NOMO-1 (cell line): ENCODE measurements at regions not wholly inside any gene's neighbourhood (a gene's known extent, or its start where the extent isn't known, plus 50 kb on each side); places are given as distances from the start of the nearest gene placed in this dataset.
A peak's percentile ranks its signal among the peaks of the same experiment; 100 is the strongest.

ENCODE experiments used
- DNase-seq, 2 experiments: peaks; one replicate each; lab custom pipeline; 2025; ENCODE audit not compliant: unreplicated experiment in 2 of 2; lab: John Stamatoyannopoulos, UW

DNA sequence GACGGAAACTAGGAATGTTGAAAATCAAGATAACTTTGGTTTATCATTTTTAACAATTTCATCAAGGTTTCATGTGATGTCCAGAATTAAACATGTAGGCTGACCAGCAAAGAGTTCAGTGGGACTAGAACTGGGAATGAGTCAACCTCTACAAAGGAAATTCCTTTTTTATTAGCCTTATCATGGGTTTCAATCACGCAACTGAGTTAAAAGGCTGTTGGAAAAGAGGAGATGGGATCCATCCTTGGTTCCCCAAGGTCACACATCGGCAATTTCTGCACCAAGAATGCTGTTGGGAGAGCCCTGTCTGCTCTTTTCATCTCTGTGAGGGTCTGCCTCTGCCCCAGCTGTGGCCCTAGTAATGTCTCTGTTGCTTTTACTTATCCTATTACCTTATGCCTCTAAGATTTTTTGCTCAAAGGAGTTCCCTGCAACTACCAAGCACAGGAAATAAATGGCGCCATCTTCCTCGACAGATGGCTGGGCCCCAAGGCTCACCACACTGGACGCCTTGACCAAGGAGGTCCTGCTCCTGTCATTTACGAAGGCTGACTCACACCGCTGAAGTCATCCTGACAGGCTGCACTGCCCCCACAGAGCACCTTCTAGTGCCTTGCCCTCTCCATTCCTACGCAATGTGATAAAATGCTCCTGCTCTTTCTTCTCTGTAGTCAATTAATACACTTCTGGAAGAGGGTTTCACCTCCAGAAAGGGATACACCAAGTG is 367.4 kb downstream of the GXYLT1 start:
- DNase-seq: no peak

DNA sequence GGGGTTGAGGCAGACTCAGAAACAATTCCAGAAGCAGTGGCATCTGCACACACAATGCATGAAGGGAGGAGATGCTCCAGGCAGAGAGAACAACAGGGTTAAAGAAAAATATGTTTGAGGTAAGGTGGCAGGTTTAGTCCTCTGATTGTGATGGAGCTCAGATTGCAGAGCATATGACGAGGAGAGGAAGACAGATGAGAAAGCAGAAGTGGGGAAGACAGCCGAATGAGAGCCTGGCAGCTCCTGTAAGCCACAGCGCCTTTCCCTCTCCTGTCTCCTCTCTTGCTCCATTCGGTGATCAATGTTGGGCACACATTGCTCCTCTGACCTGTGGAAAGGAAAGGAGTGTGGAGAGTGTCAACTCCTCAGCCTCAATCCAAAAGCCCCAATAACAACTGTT is 372.2 kb downstream of the GXYLT1 start:
- peak in 1 of 2 experiments; percentile 6 for DNase-seq

DNA sequence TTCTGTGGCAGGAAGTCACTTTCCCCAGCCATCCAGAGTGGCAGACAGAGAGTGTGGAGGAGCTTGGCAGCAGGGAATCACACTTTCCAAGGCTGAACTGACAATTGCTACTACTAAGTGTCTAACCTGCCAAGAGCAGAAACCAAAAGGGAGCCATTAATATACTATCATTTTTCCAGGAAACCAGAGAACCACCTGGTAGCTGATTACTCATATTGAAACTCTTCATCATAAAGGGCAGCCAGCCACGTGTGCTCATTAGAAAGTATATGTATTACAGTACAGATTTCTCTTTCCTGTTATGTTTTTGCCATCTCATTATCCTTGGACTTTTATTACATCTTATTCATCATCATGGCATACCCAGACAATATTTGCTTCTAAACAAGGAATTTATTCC is 374.9 kb downstream of the GXYLT1 start:
- no peak for DNase-seq

GRCh38 chr12:41768456-41768855 is 376.2 kb downstream of the GXYLT1 start:
- no peak for DNase-seq

DNA sequence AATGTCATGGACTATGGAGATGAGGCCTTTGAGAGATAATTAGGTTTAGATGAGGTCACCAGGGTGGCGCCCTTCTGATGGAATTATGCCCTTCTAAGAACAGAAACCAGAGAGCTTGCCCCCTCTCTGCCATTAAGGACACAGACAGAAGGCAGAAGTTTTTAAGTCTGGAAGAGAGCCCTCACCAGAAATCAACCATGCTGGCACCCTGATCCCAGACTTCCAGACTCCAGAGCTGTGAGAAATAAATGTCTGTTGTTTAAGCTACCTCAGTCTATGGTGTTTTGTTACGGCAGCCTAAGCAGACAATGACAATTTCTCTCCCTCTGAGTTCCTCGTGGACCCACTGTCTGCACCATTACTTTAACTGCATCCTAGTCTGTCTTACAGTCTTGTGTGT is 382.0 kb downstream of the GXYLT1 start:
- DNase-seq: no peak

DNA sequence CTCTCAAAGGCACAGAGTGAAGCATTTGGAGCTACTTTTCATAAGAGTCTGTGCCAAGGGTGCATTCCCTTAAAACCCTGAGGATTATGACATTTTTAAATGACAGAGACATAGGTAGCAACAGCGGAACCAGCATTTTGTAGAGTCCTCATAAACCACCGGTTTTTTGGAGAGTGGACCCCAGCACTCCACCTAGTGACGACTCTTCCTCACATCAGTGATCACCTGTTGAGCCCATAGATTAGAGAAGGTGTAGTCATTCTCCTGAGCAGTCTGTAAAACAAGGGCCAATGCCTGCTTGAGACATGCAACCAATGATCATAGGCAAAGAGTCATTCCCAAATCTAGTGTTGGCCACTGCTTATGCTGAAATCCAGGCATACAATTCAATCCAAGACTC is 399.1 kb downstream of the GXYLT1 start:
- DNase-seq: no peak

DNA sequence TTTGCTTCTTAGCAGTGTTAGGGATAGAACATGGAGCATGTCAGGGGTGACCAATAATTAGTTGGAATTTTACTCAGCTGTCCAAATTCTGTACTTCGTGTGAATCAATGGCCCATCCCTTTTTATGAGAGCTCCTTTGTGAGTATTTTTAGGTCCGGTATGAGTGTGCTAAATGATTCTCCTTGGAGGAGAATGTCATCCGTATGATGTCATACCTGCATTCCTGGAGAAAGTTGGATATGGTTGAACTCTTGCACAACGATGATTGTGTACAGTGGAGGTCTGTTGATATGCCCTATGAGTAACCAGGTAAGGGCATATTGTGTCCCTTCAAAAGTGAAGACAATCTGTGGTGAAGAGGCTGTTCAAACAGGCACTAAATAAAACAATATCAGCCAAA is 400.8 kb downstream of the GXYLT1 start:
- no peak for DNase-seq

DNA sequence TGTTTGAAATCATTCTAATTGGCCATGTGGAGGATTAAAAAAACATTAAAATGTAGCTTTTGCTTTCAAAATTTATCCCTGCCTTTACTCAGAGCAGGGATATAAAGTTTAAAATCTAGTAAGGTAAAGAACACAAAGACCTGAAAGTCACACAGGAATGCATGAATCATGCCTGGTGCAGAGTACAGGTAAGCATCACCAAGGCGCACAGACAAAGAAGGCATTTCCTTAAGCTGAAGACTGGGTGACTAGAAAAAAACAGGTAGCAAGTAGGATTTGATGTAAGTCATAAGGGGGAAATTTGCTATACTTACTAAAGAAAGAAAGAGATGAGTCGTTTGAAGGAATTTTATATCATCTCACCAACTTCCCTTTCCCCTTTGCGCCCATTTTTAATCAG is 405.6 kb downstream of the GXYLT1 start:
- no peak for DNase-seq

- no peak for DNase-seq
Observed at GRCh38 chr12:41737423-41737822, 407.3 kb downstream of the GXYLT1 start.

- no peak for DNase-seq
Observed at GRCh38 chr12:41736436-41736835, 408.2 kb downstream of the GXYLT1 start.

- DNase-seq: no peak
Observed at GRCh38 chr12:41731691-41732090, 413.0 kb downstream of the GXYLT1 start.

DNA sequence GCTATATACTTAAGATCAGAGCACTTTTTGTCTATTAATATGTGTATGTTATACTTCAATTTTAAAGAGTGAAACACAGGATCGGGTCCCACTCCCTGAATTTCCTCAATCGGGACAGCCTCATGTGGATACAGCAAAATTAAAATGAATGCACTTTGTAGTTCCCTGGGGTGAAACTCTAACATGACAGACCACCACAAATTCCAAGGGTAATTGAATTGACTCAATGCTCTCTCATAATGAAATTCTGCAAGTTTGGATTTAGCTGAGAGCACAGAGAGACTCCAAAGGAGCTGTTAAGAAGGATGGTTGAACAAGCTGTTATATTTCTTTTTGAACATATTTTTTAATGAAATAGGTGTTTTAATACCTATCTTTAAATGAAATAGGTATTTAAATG is 413.6 kb downstream of the GXYLT1 start:
- no peak for DNase-seq

DNA sequence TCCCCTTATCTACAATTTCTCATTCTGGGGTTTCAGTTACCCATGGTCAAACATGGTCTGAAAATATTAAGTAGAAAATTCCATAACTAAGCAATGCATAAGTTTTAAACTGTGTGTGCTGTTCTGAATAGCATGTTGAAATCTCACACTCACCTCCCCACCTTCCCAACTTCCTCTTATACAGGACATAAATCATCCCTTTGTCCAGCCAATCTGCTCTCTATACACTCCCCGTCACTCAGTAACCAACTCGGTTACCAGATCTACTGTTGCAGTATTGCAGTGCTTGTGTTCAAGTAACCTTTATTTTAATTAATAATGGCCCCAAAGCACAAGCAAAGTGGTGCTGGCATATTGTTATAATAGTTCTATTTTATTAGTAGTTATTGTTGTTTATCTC is 420.5 kb downstream of the GXYLT1 start:
- DNase-seq: peak; percentile 73 to 80

DNA sequence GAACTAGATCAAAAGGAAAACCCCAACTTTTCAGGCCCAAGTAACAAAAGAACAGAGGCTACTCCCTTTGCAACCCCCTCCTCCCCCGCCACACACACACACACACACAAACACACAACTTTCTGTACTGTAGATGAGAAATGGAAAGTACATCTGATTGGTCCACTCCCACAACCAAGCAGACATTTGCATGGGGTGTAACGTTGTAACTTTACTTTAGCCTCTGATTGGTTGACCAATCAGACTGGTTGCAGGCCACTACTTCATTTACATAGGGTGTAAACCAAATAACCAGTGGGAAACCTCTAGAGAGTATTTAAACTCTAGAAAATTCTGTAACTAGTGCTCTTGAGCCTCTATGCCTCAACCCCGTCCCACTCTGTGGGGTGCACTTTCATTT is 425.5 kb downstream of the GXYLT1 start:
- DNase-seq: no peak

DNA sequence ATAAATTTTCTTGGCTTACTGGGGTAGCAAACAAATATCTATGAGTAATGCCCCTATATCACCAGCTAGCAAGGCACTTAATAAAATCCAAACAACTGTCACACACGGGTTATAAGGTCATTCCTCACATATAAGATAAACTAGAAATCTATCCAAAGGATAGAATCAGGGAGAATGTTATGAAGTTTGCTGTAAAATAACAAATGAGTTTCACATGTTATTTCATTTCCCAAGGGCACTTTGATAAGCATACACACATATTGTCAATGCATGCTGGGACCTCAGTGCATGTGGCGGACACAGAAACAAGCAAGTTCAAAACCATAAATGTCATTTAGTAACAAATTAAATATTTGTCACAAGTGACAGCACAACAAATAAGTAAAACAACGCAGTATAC is 429.4 kb downstream of the GXYLT1 start:
- no peak for DNase-seq

DNA sequence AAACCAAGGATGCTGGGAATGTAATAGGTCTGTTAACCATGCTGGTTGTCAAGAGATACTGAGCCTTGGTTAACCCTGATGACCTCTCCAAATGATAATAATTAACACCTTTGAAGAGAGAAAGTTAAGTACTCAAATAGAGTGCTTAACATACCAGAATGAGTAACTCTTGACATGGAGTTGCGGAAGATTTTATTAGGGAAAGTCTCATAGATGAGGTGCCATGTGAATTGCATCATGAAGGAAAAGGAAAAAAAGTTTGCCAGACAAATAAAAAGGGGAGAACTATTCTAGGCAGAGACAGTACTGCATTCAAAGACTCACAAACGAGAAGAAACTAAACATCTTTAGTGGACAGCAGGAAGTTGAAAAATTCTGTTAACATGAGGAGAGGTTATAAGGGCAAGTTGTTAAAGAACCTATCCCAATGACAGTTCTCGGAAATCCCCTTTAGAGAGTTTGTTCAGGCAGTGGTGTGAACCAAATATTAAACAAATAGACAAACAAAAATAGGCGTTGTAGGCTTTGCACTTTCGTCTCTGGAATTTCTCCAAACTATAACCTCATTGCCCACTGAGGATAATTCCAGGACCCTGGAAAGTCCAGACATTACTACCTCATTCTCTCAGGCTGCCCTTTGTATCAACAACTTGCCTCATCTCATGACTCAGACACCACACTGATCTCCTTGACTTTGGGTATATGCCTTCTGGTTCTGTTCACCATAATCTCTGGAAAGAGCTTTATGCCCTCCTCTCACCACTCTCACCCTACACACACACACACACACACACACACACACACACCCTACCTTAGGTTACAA is 435.0 kb downstream of the GXYLT1 start:
- DNase-seq: no peak

- no peak for DNase-seq
Observed at GRCh38 chr12:41709012-41709411, 435.7 kb downstream of the GXYLT1 start.

GRCh38 chr12:41706376-41706775 is 438.3 kb downstream of the GXYLT1 start:
- no peak for DNase-seq

- no peak for DNase-seq
Observed at GRCh38 chr12:41701943-41702601, 442.6 kb downstream of the GXYLT1 start.

DNA sequence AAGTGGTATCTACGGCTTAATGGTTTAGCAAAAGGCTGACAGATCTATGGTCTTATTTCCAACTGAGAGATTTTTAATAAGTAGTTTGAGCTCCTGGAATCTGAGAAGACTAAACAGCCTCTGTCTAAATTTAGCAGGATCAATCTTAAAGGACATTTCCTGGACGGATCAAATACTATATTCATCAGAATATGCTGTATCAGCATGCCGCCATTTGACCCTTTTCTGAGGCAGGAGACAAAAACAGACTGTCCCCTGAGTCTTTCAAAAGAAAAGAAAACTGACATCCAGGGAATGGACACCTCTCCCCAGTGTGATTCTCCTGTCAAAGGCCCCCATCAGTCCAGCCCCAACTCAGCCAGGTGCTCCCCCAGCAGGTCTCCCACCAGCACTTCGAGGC is 443.7 kb downstream of the GXYLT1 start:
- DNase-seq: no peak

GRCh38 chr12:41699658-41700057 is 445.0 kb downstream of the GXYLT1 start:
- DNase-seq: no peak

GRCh38 chr12:41697161-41697560 is 447.5 kb downstream of the GXYLT1 start:
- peak; percentile 51 to 93 for DNase-seq
